IMR-90 (cell line): ENCODE measurements at regions not wholly inside any gene's neighbourhood (a gene's known extent, or its start where the extent isn't known, plus 50 kb on each side); places are given as distances from the start of the nearest gene placed in this dataset.
A peak's percentile ranks its signal among the peaks of the same experiment; 100 is the strongest.

ENCODE experiments used
- ATAC-seq: fragments of 200-7000 bp; cut with Tn5 transposase; 2 replicates; pipeline ENCODE4 v1.9.1; 2020; ENCODE audit warnings: low read depth, mild to moderate bottlenecking, moderate library complexity
- BruUV-seq: library from RNA; stranded (reverse); fragments of 400-500 nt; replicated peaks from 2 replicates; lab custom pipeline; 2021; lab: Mats Ljungman, UMichigan
- CTCF ChIA-PET: fragments of 300-600 bp; formaldehyde crosslinking; extraction: SDS; loops from one replicate; lab custom pipeline; 2021; ENCODE audit warnings: antibody characterized with exemption; lab: Yijun Ruan, JAX
- POLR2A ChIA-PET: fragments of 300-600 bp; sonication (Branson Sonifier 250); formaldehyde crosslinking; loops from one replicate; lab custom pipeline; 2022; ENCODE audit warnings: antibody characterized with exemption; ENCODE audit not compliant: unreplicated experiment; lab: Charles Lee
- DNase-seq: peaks from one replicate; pipeline ENCODE4 v3.0.0; 2013
- H2AFZ ChIP-seq: replicated peaks from 2 replicates; pipeline ENCODE3; 2013; ENCODE audit warnings: low read length, mild to moderate bottlenecking; ENCODE audit not compliant: poor library complexity
- H2AK5ac ChIP-seq: 2 replicates; pipeline ENCODE4 v1.6.1; 2013; ENCODE audit warnings: low read depth, low read length, inconsistent platforms
- H2AK9ac ChIP-seq: replicated peaks from 2 replicates; pipeline ENCODE3; 2013; ENCODE audit warnings: mild to moderate bottlenecking, low read depth, low read length, moderate library complexity; ENCODE audit not compliant: poor library complexity
- H2BK120ac ChIP-seq: 2 replicates; pipeline ENCODE4 v1.6.1; 2013; ENCODE audit warnings: low read depth, low read length, inconsistent platforms
- H2BK15ac ChIP-seq: 3 replicates; pipeline ENCODE4 v1.6.1; 2013; ENCODE audit warnings: low read depth, low read length, inconsistent platforms
- H2BK20ac ChIP-seq: 2 replicates; pipeline ENCODE4 v1.6.1; 2013; ENCODE audit warnings: low read depth, mild to moderate bottlenecking, inconsistent platforms, low read length, moderate library complexity
- H2BK5ac ChIP-seq: 2 replicates; pipeline ENCODE4 v1.6.1; 2013; ENCODE audit warnings: mild to moderate bottlenecking, low read depth, low read length, inconsistent platforms; ENCODE audit not compliant: poor library complexity, severe bottlenecking
- H3K14ac ChIP-seq: replicated peaks from 2 replicates; pipeline ENCODE4 v1.6.1; 2013; ENCODE audit warnings: low read depth, low read length, inconsistent platforms
- H3K18ac ChIP-seq: 2 replicates; pipeline ENCODE4 v1.6.1; 2013; ENCODE audit warnings: low read depth, low read length, control low read depth
- H3K23ac ChIP-seq: 2 replicates; pipeline ENCODE4 v1.6.1; 2013; ENCODE audit warnings: low read depth, low read length, inconsistent platforms
- H3K27ac ChIP-seq: 2 replicates; pipeline ENCODE4 v1.5.1; 2013; ENCODE audit warnings: mild to moderate bottlenecking, control low read depth, low read length; ENCODE audit not compliant: insufficient read depth
- H3K27me3 ChIP-seq: 2 replicates; pipeline ENCODE4 v1.6.1; 2013; ENCODE audit warnings: low read length; ENCODE audit not compliant: control insufficient read depth, insufficient read depth
- H3K36me3 ChIP-seq: 2 replicates; pipeline ENCODE4 v1.6.1; 2013; ENCODE audit warnings: low read length, mixed read lengths; ENCODE audit not compliant: control insufficient read depth, insufficient read depth
- H3K4ac ChIP-seq: 2 replicates; pipeline ENCODE4 v1.6.1; 2013; ENCODE audit warnings: low read depth, low read length, inconsistent platforms
- H3K4me1 ChIP-seq: 2 replicates; pipeline ENCODE4 v1.6.1; 2013; ENCODE audit warnings: low read length, mixed read lengths; ENCODE audit not compliant: control insufficient read depth, insufficient read depth
- H3K4me2 ChIP-seq: 2 replicates; pipeline ENCODE4 v1.6.1; 2013; ENCODE audit warnings: low read depth, mild to moderate bottlenecking, control low read depth, low read length, moderate library complexity
- H3K4me3 ChIP-seq: 2 replicates; pipeline ENCODE4 v1.5.1; 2013; ENCODE audit warnings: low read depth, mild to moderate bottlenecking, control low read depth, low read length, moderate library complexity; ENCODE audit not compliant: insufficient read depth
- H3K56ac ChIP-seq: 2 replicates; pipeline ENCODE4 v1.6.1; 2013; ENCODE audit warnings: low read length, inconsistent platforms; ENCODE audit not compliant: insufficient read depth; ENCODE audit errors: extremely low read depth
- H3K79me1 ChIP-seq, 2 experiments: 2 replicates each; pipeline ENCODE4 v1.6.1; 2013; ENCODE audit warnings: low read length in 2 of 2, inconsistent platforms in 1 of 2, low read depth in 1 of 2
- H3K9ac ChIP-seq: 2 replicates; pipeline ENCODE4 v1.6.1; 2013; ENCODE audit warnings: low read depth, low read length, control low read depth
- H3K9me1 ChIP-seq: 2 replicates; pipeline ENCODE4 v1.6.1; 2013; ENCODE audit warnings: low read length, inconsistent platforms; ENCODE audit not compliant: insufficient read depth
- H3K9me3 ChIP-seq: 2 replicates; pipeline ENCODE4 v1.6.1; 2013; ENCODE audit warnings: low read length; ENCODE audit not compliant: control insufficient read depth, insufficient read depth
- H4K20me1 ChIP-seq: 2 replicates; pipeline ENCODE4 v1.6.1; 2013; ENCODE audit warnings: low read length, inconsistent platforms; ENCODE audit not compliant: insufficient read depth
- H4K5ac ChIP-seq: 2 replicates; pipeline ENCODE4 v1.6.1; 2013; ENCODE audit warnings: mild to moderate bottlenecking, low read depth, low read length, control low read depth
- H4K8ac ChIP-seq, 2 experiments: 2 replicates each; pipeline ENCODE4 v1.6.1; 2013; ENCODE audit warnings: low read depth in 2 of 2, low read length in 2 of 2, control low read depth in 1 of 2, inconsistent platforms in 1 of 2
- H4K91ac ChIP-seq: 2 replicates; pipeline ENCODE4 v1.6.1; 2013; ENCODE audit warnings: low read depth, low read length, inconsistent platforms; ENCODE audit not compliant: insufficient read depth
- BHLHE40 ChIP-seq: fragments of 150-350 bp; IDR thresholded peaks from 2 replicates; pipeline ENCODE4 v1.6.1; 2016; ENCODE audit warnings: mild to moderate bottlenecking, low read depth, low read length
- CEBPB ChIP-seq: IDR thresholded peaks from 2 replicates; pipeline ENCODE4 v1.6.1; 2012; ENCODE audit warnings: low read depth, low read length, improper control_type of control experiment
- CHD1 ChIP-seq: IDR thresholded peaks from 2 replicates; pipeline ENCODE4 v1.6.1; 2012; ENCODE audit warnings: low read depth, low read length, improper control_type of control experiment
- CTCF ChIP-seq: conservative IDR thresholded peaks from 2 replicates; pipeline ENCODE4 v1.5.1; 2012; ENCODE audit warnings: mild to moderate bottlenecking, low read depth, low read length, improper control_type of control experiment
- ELK1 ChIP-seq: fragments of 150-350 bp; IDR thresholded peaks from 2 replicates; pipeline ENCODE4 v1.6.1; 2016; ENCODE audit warnings: low read depth, mild to moderate bottlenecking, low read length, moderate library complexity, borderline replicate concordance
- FOS ChIP-seq: fragments of 150-350 bp; IDR thresholded peaks from 2 replicates; pipeline ENCODE4 v1.6.1; 2016; ENCODE audit warnings: low read depth, low read length
- MAFK ChIP-seq: IDR thresholded peaks from 2 replicates; pipeline ENCODE4 v1.6.1; 2012; ENCODE audit warnings: low read depth, low read length, improper control_type of control experiment
- MAZ ChIP-seq: IDR thresholded peaks from 2 replicates; pipeline ENCODE4 v1.6.1; 2012; ENCODE audit warnings: low read depth, mild to moderate bottlenecking, low read length, improper control_type of control experiment, moderate library complexity, borderline replicate concordance
- MXI1 ChIP-seq: IDR thresholded peaks from 2 replicates; pipeline ENCODE4 v1.6.1; 2012; ENCODE audit warnings: low read depth, mild to moderate bottlenecking, low read length, moderate library complexity, borderline replicate concordance
- NFE2L2 ChIP-seq: fragments of 150-350 bp; IDR thresholded peaks from 2 replicates; pipeline ENCODE4 v1.6.1; 2016; ENCODE audit warnings: low read depth, mild to moderate bottlenecking, low read length
- POLR2A ChIP-seq: IDR thresholded peaks from 2 replicates; pipeline ENCODE4 v1.6.1; 2012; ENCODE audit warnings: mild to moderate bottlenecking, low read depth, low read length
- RAD21 ChIP-seq: IDR thresholded peaks from 2 replicates; pipeline ENCODE4 v1.6.1; 2012; ENCODE audit warnings: low read length, improper control_type of control experiment
- RCOR1 ChIP-seq: IDR thresholded peaks from 2 replicates; pipeline ENCODE4 v1.6.1; 2012; ENCODE audit warnings: mild to moderate bottlenecking, low read length, improper control_type of control experiment; ENCODE audit not compliant: insufficient replicate concordance
- RFX5 ChIP-seq: IDR thresholded peaks from 2 replicates; pipeline ENCODE4 v1.8.0; 2012; ENCODE audit warnings: low read depth, mild to moderate bottlenecking, low read length, moderate library complexity
- SMC3 ChIP-seq: fragments of 150-350 bp; IDR thresholded peaks from 2 replicates; pipeline ENCODE4 v1.6.1; 2016; ENCODE audit warnings: low read depth, mild to moderate bottlenecking, antibody characterized with exemption, low read length, moderate library complexity
- USF2 ChIP-seq: fragments of 150-350 bp; IDR thresholded peaks from 2 replicates; pipeline ENCODE4 v1.6.1; 2017; ENCODE audit warnings: mild to moderate bottlenecking, antibody characterized with exemption, low read length, low read depth
- WGBS, 2 experiments: methylation state at CpG; one replicate each; pipeline versions ENCODE4 v1.1.5 to v1.1.7; 2013; ENCODE audit warnings: missing lambda C conversion rate in 2 of 2; ENCODE audit not compliant: insufficient read length in 1 of 2; ENCODE audit errors: extremely low coverage in 2 of 2; 5-methylcytosine and 5-hydroxymethylcytosine counted together
- dilution Hi-C: fragments of 300-500 bp; cut with HindIII; formaldehyde crosslinking; loops from one replicate; pipeline ENCODE4 v1.14.3; 2018; ENCODE audit warnings: low sequenced_read_pairs; ENCODE audit not compliant: unreplicated experiment
- in situ Hi-C: fragments of 300-500 bp; cut with MboI; formaldehyde crosslinking; loops from 3 replicates; pipeline ENCODE4 v1.14.3; 2019; ENCODE audit warnings: low sequenced_read_pairs, inconsistent platforms, mixed read lengths
- intact Hi-C: fragments of 100-400 bp; cut with micrococcal nuclease; formaldehyde crosslinking; loops from 2 replicates; pipeline ENCODE4 v1.10.0; 2022

GRCh38 chr2:193583638-193584400 is 1389.1 kb upstream of the TMEFF2 start:
- ATAC-seq = no peak

More at GRCh38 chr2:193583638-193584400, 1389.1 kb upstream of the TMEFF2 start:
- no peak overlapping the region for H2AK5ac ChIP-seq
- intact Hi-C loops = no loop called here
- dilution Hi-C loops = no loop called here
- H3K36me3 ChIP-seq = no peaks in the 10 kb centered on the region
- H4K20me1 ChIP-seq = no peaks in the 10 kb centered on the region
- H2AK9ac ChIP-seq = no peak overlapping the region
- no peak overlapping the region for H3K9ac ChIP-seq
- no peak overlapping the region for H3K27ac ChIP-seq
- TF ChIP-seq POLR2A (no peak), SMC3 (no peak), ELK1 (no peak), NFE2L2 (no peak), BHLHE40 (no peak), MAFK (no peak), FOS (no peak), RCOR1 (no peak), CHD1 (no peak), MAZ (no peak), MXI1 (no peak), CEBPB (no peak), RAD21 (no peak), USF2 (no peak), RFX5 (no peak), CTCF (no peak)
- no peak overlapping the region for H4K5ac ChIP-seq
- no peak overlapping the region for H2BK15ac ChIP-seq
- in situ Hi-C loops = no loop called here
- no peak overlapping the region for H2AFZ ChIP-seq
- no peaks in the 10 kb centered on the region for H3K4me1 ChIP-seq
- BruUV-seq = no TSS peak
- no peaks in the 10 kb centered on the region for H3K9me1 ChIP-seq
- no peak overlapping the region for H2BK20ac ChIP-seq
- H3K27me3 ChIP-seq = no peaks in the 10 kb centered on the region
- peaks cover 15% of the 10 kb centered on the region for H3K9me3 ChIP-seq
- H3K18ac ChIP-seq = no peak overlapping the region
- H3K4ac ChIP-seq = no peak overlapping the region
- H3K14ac ChIP-seq = no peak overlapping the region
- H3K4me3 ChIP-seq = no peak overlapping the region
- no peak overlapping the region for H3K4me2 ChIP-seq
- H4K8ac ChIP-seq = no peak overlapping the region
- H3K56ac ChIP-seq = no peak overlapping the region
- POLR2A ChIA-PET = no interaction called here
- no peak overlapping the region for H3K23ac ChIP-seq
- H4K91ac ChIP-seq = no peak overlapping the region
- H2BK5ac ChIP-seq = no peak overlapping the region
- no peak overlapping the region for H2BK120ac ChIP-seq
- H3K79me1 ChIP-seq = no peaks in the 10 kb centered on the region
- WGBS, 2 experiments = 30% methylated on average over 6 of the region's 9 CpGs; no CpG with 5 or more reads in 1 of the 2 experiments
- CTCF ChIA-PET = no interaction called here
- DNase-seq = peak; percentile 0
